Epidermal melanocyte (primary cell): ENCODE measurements at regions not wholly inside any gene's neighbourhood (a gene's known extent, or its start where the extent isn't known, plus 50 kb on each side); places are given as distances from the start of the nearest gene placed in this dataset.

ENCODE experiments used
- DNase-seq: peaks from one replicate; pipeline ENCODE4 v3.0.0; 2011; ENCODE audit warnings: low spot score; ENCODE audit not compliant: insufficient read length

GRCh38 chr2:133666621-133667020 lies 98.4 kb upstream of the NCKAP5 start:
- DNase-seq: no peak

- no peak for DNase-seq
Measured at GRCh38 chr2:133667085-133667484, 98.8 kb upstream of the NCKAP5 start.

GRCh38 chr2:133667968-133668367 lies 99.7 kb upstream of the NCKAP5 start:
- DNase-seq: no peak

- DNase-seq: no peak
Measured at GRCh38 chr2:133668547-133668946, 100.3 kb upstream of the NCKAP5 start.

- no peak for DNase-seq
Measured at GRCh38 chr2:133673305-133673905, 105.1 kb upstream of the NCKAP5 start.

GRCh38 chr2:133674066-133674432 lies 105.8 kb upstream of the NCKAP5 start:
- no peak for DNase-seq

- peak; percentile 46 for DNase-seq
Measured at GRCh38 chr2:133674433-133675331, 106.4 kb upstream of the NCKAP5 start.

GRCh38 chr2:133676392-133677130 lies 108.3 kb upstream of the NCKAP5 start:
- DNase-seq: no peak

GRCh38 chr2:133680343-133681049 lies 112.2 kb upstream of the NCKAP5 start:
- DNase-seq: no peak

GRCh38 chr2:133682347-133682746 lies 114.1 kb upstream of the NCKAP5 start:
- no peak for DNase-seq

GRCh38 chr2:133682906-133683305 lies 114.6 kb upstream of the NCKAP5 start:
- no peak for DNase-seq

GRCh38 chr2:133685636-133686215 lies 117.5 kb upstream of the NCKAP5 start:
- no peak for DNase-seq

- no peak for DNase-seq
Measured at GRCh38 chr2:133690780-133691179, 122.5 kb upstream of the NCKAP5 start.

GRCh38 chr2:133691336-133691735 lies 123.1 kb upstream of the NCKAP5 start:
- DNase-seq: no peak

- DNase-seq: no peak
Measured at GRCh38 chr2:133705287-133705686, 137.0 kb upstream of the NCKAP5 start.

- no peak for DNase-seq
Measured at GRCh38 chr2:133710613-133711012, 142.3 kb upstream of the NCKAP5 start.

GRCh38 chr2:133711201-133711600 lies 142.9 kb upstream of the NCKAP5 start:
- DNase-seq: no peak

- no peak for DNase-seq
Measured at GRCh38 chr2:133711806-133712205, 143.5 kb upstream of the NCKAP5 start.

GRCh38 chr2:133712369-133712768 lies 144.1 kb upstream of the NCKAP5 start:
- DNase-seq: no peak

GRCh38 chr2:133713049-133713580 lies 144.9 kb upstream of the NCKAP5 start:
- DNase-seq: no peak

- DNase-seq: no peak
Measured at GRCh38 chr2:133716166-133716565, 147.9 kb upstream of the NCKAP5 start.
